ENCODE measurements at regions not wholly inside any gene's neighbourhood (a gene's known extent, or its start where the extent isn't known, plus 50 kb on each side); places are given as distances from the start of the nearest gene placed in this dataset.

GRCh38 chr18:51382081-51382480 is 184.6 kb upstream of the MEX3C start:
- 88% methylated on average over 4 of the region's 4 CpGs; no CpG with 5 or more reads in 1 of the 2 experiments for WGBS, 2 experiments (ENCODE audit: extremely low coverage in 1 of 2, insufficient coverage in 1 of 2, insufficient read length in 1 of 2, insufficient replicate concordance in 2 of 2, low coverage in 1 of 2, low lambda C conversion rate in 2 of 2, missing lambda C conversion rate in 1 of 2)
- H2BK15ac ChIP-seq (ENCODE audit: low read length) = no peak overlapping the region
- H3K27me3 ChIP-seq (replicated peaks in 1 of 4; ENCODE audit: control insufficient read depth in 3 of 4, extremely low read depth in 1 of 4, insufficient read depth in 3 of 4, low read length in 3 of 4) = no peaks in the 10 kb centered on the region
- no peaks in the 10 kb centered on the region for H3K23me2 ChIP-seq (ENCODE audit: low read depth, low read length)
- H3K14ac ChIP-seq (ENCODE audit: insufficient read length) = no peak overlapping the region
- H3K56ac ChIP-seq (replicated peaks; ENCODE audit: insufficient read length, low read depth, low read length) = no peak overlapping the region
- no peak overlapping the region for H2BK120ac ChIP-seq (replicated peaks; ENCODE audit: low read depth, low read length)
- no peak overlapping the region for H2BK12ac ChIP-seq (ENCODE audit: low read depth, low read length)
- H3K79me2 ChIP-seq (ENCODE audit: control insufficient read depth in 1 of 2, insufficient read depth in 2 of 2, low read length in 2 of 2) = no peaks in the 10 kb centered on the region
- DNase-seq (ENCODE audit: low read depth in 1 of 2, low spot score in 2 of 2) (no peak), FAIRE-seq (no peak)
- no peak overlapping the region for H3K9ac ChIP-seq (replicated peaks in 1 of 4; ENCODE audit: extremely low read depth in 1 of 4, low read depth in 3 of 4, low read length in 3 of 4)
- no peak overlapping the region for H3K27ac ChIP-seq (ENCODE audit: low read depth, low read length)
- no peak overlapping the region for H2BK20ac ChIP-seq (ENCODE audit: low read length)
- no peaks in the 10 kb centered on the region for H3K36me3 ChIP-seq (ENCODE audit: control insufficient read depth in 2 of 4, insufficient read depth in 4 of 4, low read length in 3 of 4)
- H3K9me3 ChIP-seq (ENCODE audit: insufficient read depth in 2 of 2, low read depth in 1 of 2, low read length in 1 of 2) = no peaks in the 10 kb centered on the region
- H3K4ac ChIP-seq (replicated peaks; ENCODE audit: insufficient read length, low read depth, low read length) = no peak overlapping the region
- no peaks in the 10 kb centered on the region for H3K79me1 ChIP-seq (ENCODE audit: low read depth, low read length)
- no peak overlapping the region for H3K4me2 ChIP-seq (ENCODE audit: insufficient read depth in 1 of 2, low read depth in 2 of 2, low read length in 2 of 2)
- no peak overlapping the region for H2AFZ ChIP-seq (ENCODE audit: low read length)
- no peak overlapping the region for H2BK5ac ChIP-seq (ENCODE audit: low read depth, low read length)
- ChIA-PET CTCF (ENCODE audit: partially characterized antibody) (interaction anchor here (0.7 to 3.3 kb wide), 6 partner anchors 10 to 180 kb away, joined by 3 to 12 read pairs (median 4); no protein-coding TSS in a partner anchor), POLR2A (ENCODE audit: partially characterized antibody) (no interaction called here)
- H3K4me1 ChIP-seq (replicated peaks in 1 of 4; ENCODE audit: control insufficient read depth in 3 of 4, insufficient read depth in 4 of 4, low read length in 3 of 4) = no peaks in the 10 kb centered on the region
- no peak overlapping the region for H3K18ac ChIP-seq (ENCODE audit: extremely low read depth, low read length)
- no peak overlapping the region for H4K8ac ChIP-seq (ENCODE audit: extremely low read depth, insufficient read depth, low read length)
- H3K4me3 ChIP-seq (ENCODE audit: extremely low read depth in 1 of 4, insufficient read depth in 2 of 4, low read depth in 3 of 4, low read length in 4 of 4) = no peak overlapping the region
- H4K5ac ChIP-seq (ENCODE audit: insufficient read length, low read depth, low read length) = no peak overlapping the region
- TF ChIP-seq NANOG (IDR thresholded peaks at IDR 0.05; ENCODE audit: insufficient read depth, low read depth, low read length, poor library complexity, severe bottlenecking) = no peak
- TF ChIP-seq RFX5 (IDR thresholded peaks at IDR 0.05; ENCODE audit: borderline replicate concordance, low read depth, low read length) = no peak
- TF ChIP-seq CEBPB (IDR thresholded peaks at IDR 0.05; ENCODE audit: low read depth, low read length) = no peak
- no peak for TF ChIP-seq TAF7 (optimal IDR thresholded peaks at IDR 0.05; ENCODE audit: borderline replicate concordance, low read depth, low read length)
- no peak for TF ChIP-seq E2F6 (IDR thresholded peaks at IDR 0.05)
- no peak for TF ChIP-seq POLR2AphosphoS5 (IDR thresholded peaks at IDR 0.05; ENCODE audit: low read depth, low read length)
- no peak for TF ChIP-seq RXRA (IDR thresholded peaks at IDR 0.05; ENCODE audit: insufficient read depth, low read depth, low read length)
- H3K23ac ChIP-seq (ENCODE audit: insufficient read length) = no peak overlapping the region
- no peak overlapping the region for H2AK5ac ChIP-seq (ENCODE audit: low read depth, low read length)
- H4K91ac ChIP-seq (replicated peaks; ENCODE audit: insufficient read length, low read length) = no peak overlapping the region
- no peaks in the 10 kb centered on the region for H4K20me1 ChIP-seq (replicated peaks in 1 of 2; ENCODE audit: control insufficient read depth in 1 of 2, insufficient read depth in 2 of 2, low read length in 2 of 2)
